CD4-positive, alpha-beta memory T cell (primary cell): ENCODE measurements at regions not wholly inside any gene's neighbourhood (a gene's known extent, or its start where the extent isn't known, plus 50 kb on each side); places are given as distances from the start of the nearest gene placed in this dataset.

ENCODE experiments used
- CTCF ChIA-PET: fragments of 350-600 bp; sonication (Branson Sonifier 250); formaldehyde crosslinking; loops from one replicate; lab custom pipeline; 2021; ENCODE audit warnings: inconsistent platforms; ENCODE audit not compliant: partially characterized antibody; lab: Charles Lee
- POLR2A ChIA-PET: fragments of 350-600 bp; sonication (Branson Sonifier 250); formaldehyde crosslinking; loops from one replicate; lab custom pipeline; 2021; ENCODE audit not compliant: partially characterized antibody; lab: Charles Lee
- DNase-seq, 5 donors: peaks; one replicate each; pipeline versions ENCODE4 v3.0.0 to v3.0.0-alpha.2; 2020 to 2022; ENCODE audit warnings: mixed read lengths in 1 of 5
- H3K27ac ChIP-seq: one replicate; pipeline ENCODE4 v1.7.0; 2013; ENCODE audit warnings: low read depth, low read length
- H3K27me3 ChIP-seq: 2 replicates; pipeline ENCODE4 v1.7.0; 2013; ENCODE audit warnings: mild to moderate bottlenecking, low read length, moderate library complexity; ENCODE audit not compliant: insufficient read depth
- H3K36me3 ChIP-seq: 2 replicates; pipeline ENCODE4 v1.7.0; 2013; ENCODE audit warnings: mild to moderate bottlenecking, low read length, moderate library complexity; ENCODE audit not compliant: insufficient read depth
- H3K4me1 ChIP-seq: 2 replicates; pipeline ENCODE4 v1.7.0; 2013; ENCODE audit warnings: mild to moderate bottlenecking, low read length, moderate library complexity; ENCODE audit not compliant: insufficient read depth
- H3K4me3 ChIP-seq, 2 donors: one replicate each; pipeline ENCODE4 v1.7.0; 2013; ENCODE audit warnings: low read length in 2 of 2, mild to moderate bottlenecking in 1 of 2
- H3K9me3 ChIP-seq, 2 donors: one replicate each; pipeline ENCODE4 v1.7.0; 2013; ENCODE audit warnings: low read length in 2 of 2, control low read depth in 1 of 2; ENCODE audit not compliant: control insufficient read depth in 1 of 2
- H3K27ac Mint-ChIP-seq, 7 donors: one replicate each; pipeline ENCODE4 v1.8.0; 2020 to 2021; ENCODE audit warnings: mixed read lengths in 7 of 7, mild to moderate bottlenecking in 6 of 7, inconsistent platforms in 3 of 7, moderate library complexity in 3 of 7
- H3K27me3 Mint-ChIP-seq, 2 donors: one replicate each; pipeline ENCODE4 v1.8.0; 2020 to 2021; ENCODE audit warnings: mixed read lengths in 2 of 2
- H3K36me3 Mint-ChIP-seq, 2 donors: one replicate each; pipeline ENCODE4 v1.8.0; 2020 to 2021; ENCODE audit warnings: mixed read lengths in 2 of 2, inconsistent platforms in 1 of 2, mild to moderate bottlenecking in 1 of 2
- H3K4me1 Mint-ChIP-seq, 4 donors: one replicate each; pipeline ENCODE4 v1.8.0; 2020 to 2021; ENCODE audit warnings: mixed read lengths in 4 of 4, mild to moderate bottlenecking in 1 of 4
- H3K4me3 Mint-ChIP-seq, 8 donors: one replicate each; pipeline ENCODE4 v1.8.0; 2020 to 2021; ENCODE audit warnings: mixed read lengths in 8 of 8, mild to moderate bottlenecking in 7 of 8, moderate library complexity in 6 of 8, inconsistent platforms in 3 of 8
- H3K9me3 Mint-ChIP-seq, 8 donors: one replicate each; pipeline ENCODE4 v1.8.0; 2020 to 2021; ENCODE audit warnings: mixed read lengths in 8 of 8, mild to moderate bottlenecking in 5 of 8, inconsistent platforms in 3 of 8, moderate library complexity in 1 of 8
- intact Hi-C: fragments of 100-400 bp; cut with micrococcal nuclease; formaldehyde crosslinking; loops from one replicate; pipeline ENCODE4 v1.15.1; 2023

DNA sequence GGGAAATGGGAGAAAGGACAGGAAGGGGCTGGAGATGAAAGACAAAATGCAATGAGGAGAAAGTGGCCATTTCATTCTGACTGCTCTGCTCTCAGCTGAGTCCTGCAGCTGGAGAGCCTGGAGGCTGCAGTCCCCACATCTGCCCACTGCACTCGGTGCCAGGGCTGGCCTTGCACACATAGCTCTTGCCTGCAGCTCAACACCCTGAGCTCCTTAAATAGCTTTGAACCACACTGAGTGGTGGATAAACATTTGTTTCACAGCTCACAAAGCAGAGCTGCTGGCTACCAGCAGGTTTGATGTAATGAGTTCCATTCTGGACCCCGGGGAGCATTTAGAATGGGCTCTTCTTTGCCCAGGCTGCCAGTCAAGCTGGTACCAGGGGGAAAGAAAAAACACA is 426.1 kb upstream of the CADM1 start:
- POLR2A ChIA-PET = no interaction called here
- Mint-ChIP-seq H3K27ac (no peak overlapping the region), H3K4me3 (no peak overlapping the region), H3K36me3 (no peaks in the 10 kb centered on the region), H3K4me1 (no peaks in the 10 kb centered on the region), H3K9me3 (peaks cover 0 to 4% (median under 1%) of the 10 kb centered on the region in 8 donors), H3K27me3 (peaks cover 0 to 2% of the 10 kb centered on the region in 2 donors)
- Histone ChIP-seq H3K4me1 (no peaks in the 10 kb centered on the region), H3K4me3 (no peak overlapping the region), H3K27me3 (no peaks in the 10 kb centered on the region), H3K9me3 (no peaks in the 10 kb centered on the region), H3K36me3 (no peaks in the 10 kb centered on the region), H3K27ac (no peak overlapping the region)
- CTCF ChIA-PET = no interaction called here
- intact Hi-C loops = no loop called here
- DNase-seq = no peak

DNA sequence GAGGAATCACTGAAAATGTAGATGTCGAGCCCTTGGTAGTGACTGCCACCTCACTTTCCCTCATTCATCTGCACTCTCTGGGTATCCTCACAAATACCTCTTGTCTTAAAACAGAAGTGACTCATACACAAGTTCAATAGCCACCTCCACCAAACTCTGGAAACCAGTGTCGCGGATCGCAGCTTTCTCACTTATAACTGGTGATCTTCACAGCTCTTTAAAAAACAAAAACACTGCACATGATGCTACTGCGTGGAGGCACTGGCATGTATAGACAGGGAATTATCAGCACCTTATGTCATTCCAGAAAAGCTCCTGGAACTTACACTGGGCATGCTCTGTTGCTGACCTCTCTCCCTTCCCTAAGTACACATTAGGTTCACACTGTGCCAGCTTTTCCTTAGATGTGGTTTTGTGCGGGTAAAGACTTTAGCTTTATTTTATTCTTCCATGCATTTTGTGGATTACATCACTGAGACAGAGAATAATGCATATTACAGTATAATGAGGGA is 425.5 kb upstream of the CADM1 start:
- CTCF ChIA-PET = no interaction called here
- H3K4me3 Mint-ChIP-seq = no peak overlapping the region
- peaks cover 0 to 4% (median 2%) of the 10 kb centered on the region in 8 donors for H3K9me3 Mint-ChIP-seq
- H3K27me3 Mint-ChIP-seq = peaks cover 0 to 2% of the 10 kb centered on the region in 2 donors
- intact Hi-C loops = no loop called here
- DNase-seq = no peak
- POLR2A ChIA-PET = no interaction called here
- no peaks in the 10 kb centered on the region for H3K4me1 ChIP-seq
- no peaks in the 10 kb centered on the region for H3K36me3 Mint-ChIP-seq
- no peaks in the 10 kb centered on the region for H3K9me3 ChIP-seq
- H3K27ac ChIP-seq = no peak overlapping the region
- no peak overlapping the region for H3K27ac Mint-ChIP-seq
- no peaks in the 10 kb centered on the region for H3K27me3 ChIP-seq
- no peaks in the 10 kb centered on the region for H3K36me3 ChIP-seq
- H3K4me3 ChIP-seq = no peak overlapping the region
- H3K4me1 Mint-ChIP-seq = no peaks in the 10 kb centered on the region

DNA sequence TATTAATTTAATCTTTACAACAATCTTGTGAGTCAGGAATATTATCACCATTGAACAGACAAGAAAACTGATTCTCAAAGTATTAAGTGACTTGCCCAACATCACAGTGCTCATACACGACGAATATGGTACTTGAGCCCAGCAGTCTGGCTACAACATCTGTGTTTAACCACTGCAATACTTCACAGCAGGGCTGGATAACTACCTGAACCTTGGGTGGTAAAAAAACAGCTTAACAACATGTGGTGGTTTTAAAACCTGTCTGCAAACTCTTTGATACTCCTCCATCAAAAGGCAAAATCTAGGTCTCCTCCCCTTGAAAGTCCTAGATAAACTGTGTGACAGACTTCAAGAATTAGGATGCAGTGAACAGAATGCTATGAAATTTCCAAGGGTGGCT is 424.6 kb upstream of the CADM1 start:
- CTCF ChIA-PET = no interaction called here
- Histone ChIP-seq H3K27ac (no peak overlapping the region), H3K27me3 (no peaks in the 10 kb centered on the region), H3K4me3 (no peak overlapping the region), H3K9me3 (no peaks in the 10 kb centered on the region), H3K4me1 (no peaks in the 10 kb centered on the region), H3K36me3 (no peaks in the 10 kb centered on the region)
- H3K36me3 Mint-ChIP-seq = no peaks in the 10 kb centered on the region
- no peaks in the 10 kb centered on the region for H3K4me1 Mint-ChIP-seq
- H3K4me3 Mint-ChIP-seq = no peak overlapping the region
- POLR2A ChIA-PET = no interaction called here
- H3K27ac Mint-ChIP-seq = no peak overlapping the region
- H3K9me3 Mint-ChIP-seq = peaks cover 0 to 4% (median 0%) of the 10 kb centered on the region in 8 donors
- H3K27me3 Mint-ChIP-seq = peaks cover 0 to 2% of the 10 kb centered on the region in 2 donors
- intact Hi-C loops = no loop called here
- no peak for DNase-seq

DNA sequence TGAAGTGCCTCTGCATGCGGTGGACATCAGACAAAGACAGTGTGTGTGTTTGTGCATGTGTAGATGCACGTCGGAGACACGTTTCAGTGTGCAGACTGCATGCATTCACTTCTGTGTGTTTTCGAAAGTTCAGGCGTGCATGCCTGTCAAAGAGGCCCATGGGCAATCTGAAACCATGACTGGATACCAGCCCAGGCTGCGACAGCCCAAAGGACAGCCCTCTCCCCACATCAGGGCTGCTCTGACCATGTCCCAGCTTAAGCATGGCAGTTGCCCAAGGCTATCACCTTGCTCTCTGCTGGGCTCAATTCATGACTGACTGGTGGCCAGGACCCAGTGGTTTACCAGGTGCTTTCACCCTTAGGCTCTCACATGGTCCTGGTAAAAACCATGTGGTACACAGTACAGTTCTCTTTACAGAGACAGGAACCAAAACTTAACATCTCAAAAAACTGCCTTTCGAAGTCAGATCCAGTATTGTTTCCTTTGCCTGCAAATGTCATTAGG is 423.7 kb upstream of the CADM1 start:
- DNase-seq = no peak

DNA sequence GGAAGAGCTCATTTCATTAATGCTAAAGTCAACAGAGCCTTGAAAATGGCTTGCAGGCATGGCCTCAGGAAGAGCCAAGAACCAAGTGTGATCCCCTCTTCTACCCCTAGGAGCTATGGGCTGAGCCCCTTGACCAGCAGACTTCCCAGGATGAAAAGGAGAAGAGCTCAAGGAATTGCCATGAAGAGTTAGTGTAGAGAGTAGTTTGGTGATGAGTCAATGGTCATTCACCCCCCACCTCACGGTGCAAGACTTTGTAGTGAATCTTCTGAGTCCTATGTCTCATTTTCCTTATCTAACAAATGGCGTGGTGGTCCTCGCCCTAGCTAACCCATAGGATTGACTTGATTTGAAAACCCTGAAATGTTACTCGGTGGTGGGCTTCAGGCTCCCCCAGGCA is 422.4 kb upstream of the CADM1 start:
- H3K27ac ChIP-seq = no peak overlapping the region
- no peaks in the 10 kb centered on the region for H3K36me3 ChIP-seq
- DNase-seq = no peak
- Mint-ChIP-seq H3K4me3 (no peak overlapping the region), H3K9me3 (peaks cover 0 to 10% (median 4%) of the 10 kb centered on the region in 8 donors), H3K27ac (no peak overlapping the region), H3K27me3 (peaks cover 0 to 2% of the 10 kb centered on the region in 2 donors), H3K36me3 (no peaks in the 10 kb centered on the region), H3K4me1 (no peaks in the 10 kb centered on the region)
- no peak overlapping the region for H3K4me3 ChIP-seq
- POLR2A ChIA-PET = no interaction called here
- intact Hi-C loops = no loop called here
- no peaks in the 10 kb centered on the region for H3K27me3 ChIP-seq
- H3K9me3 ChIP-seq = no peaks in the 10 kb centered on the region
- no peaks in the 10 kb centered on the region for H3K4me1 ChIP-seq
- CTCF ChIA-PET = no interaction called here

More for the DNA sequence above, 423.7 kb upstream of the CADM1 start:
- ChIA-PET POLR2A (no interaction called here), CTCF (no interaction called here)
- Mint-ChIP-seq H3K9me3 (peaks cover 0 to 8% (median 3%) of the 10 kb centered on the region in 8 donors), H3K27ac (no peak overlapping the region), H3K4me1 (no peaks in the 10 kb centered on the region), H3K27me3 (peaks cover 0 to 2% of the 10 kb centered on the region in 2 donors), H3K36me3 (no peaks in the 10 kb centered on the region), H3K4me3 (no peak overlapping the region)
- no peaks in the 10 kb centered on the region for H3K27me3 ChIP-seq
- no peak overlapping the region for H3K27ac ChIP-seq
- no peak overlapping the region for H3K4me3 ChIP-seq
- no peaks in the 10 kb centered on the region for H3K4me1 ChIP-seq
- H3K9me3 ChIP-seq = no peaks in the 10 kb centered on the region
- intact Hi-C loops = no loop called here
- H3K36me3 ChIP-seq = no peaks in the 10 kb centered on the region

DNA sequence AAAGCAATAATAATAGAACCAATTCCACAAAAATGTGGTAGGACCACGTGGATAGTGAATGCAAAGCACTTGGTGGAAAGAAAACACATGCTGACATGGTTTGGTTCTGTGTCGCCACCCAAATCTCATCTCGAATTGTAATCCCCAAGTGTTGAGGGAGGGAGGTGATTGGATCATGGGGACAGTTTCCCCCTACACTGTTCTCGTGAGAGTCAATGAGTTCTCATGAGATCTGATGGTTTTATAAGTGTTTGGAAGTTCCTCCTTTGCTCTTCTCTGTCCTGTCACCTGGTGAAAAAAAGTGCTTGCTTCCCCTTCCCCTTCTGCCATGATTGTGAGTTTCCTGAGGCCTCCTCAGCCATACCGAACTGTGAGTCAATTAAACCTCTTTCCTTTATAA is 421.9 kb upstream of the CADM1 start:
- peaks cover 0 to 2% of the 10 kb centered on the region in 2 donors for H3K27me3 Mint-ChIP-seq
- intact Hi-C loops = no loop called here
- POLR2A ChIA-PET = no interaction called here

DNA sequence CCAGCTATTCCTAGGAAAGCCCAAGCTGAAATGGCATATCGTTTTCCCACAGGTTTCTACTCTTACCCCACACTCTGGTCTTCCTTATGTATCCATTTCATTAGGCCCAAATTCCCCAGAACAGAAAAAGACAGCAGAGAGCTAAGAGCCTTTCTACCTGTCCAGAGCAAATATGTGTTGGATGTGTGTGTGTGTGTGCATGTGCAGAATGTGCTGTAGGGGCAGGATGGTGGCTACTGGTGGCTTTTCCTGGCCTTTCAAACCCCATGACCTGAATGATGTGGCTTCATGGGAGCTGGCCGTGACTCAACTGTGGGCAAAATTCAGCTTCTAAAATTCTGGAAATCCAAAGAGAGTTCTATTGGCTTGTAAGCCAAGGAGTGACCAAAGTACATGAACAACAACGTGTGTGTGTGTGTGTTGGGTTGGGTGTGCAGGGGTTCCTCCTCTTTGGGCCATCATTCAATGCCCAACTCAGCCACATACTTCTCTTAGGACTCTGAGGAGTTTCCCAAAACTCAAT is 421.4 kb upstream of the CADM1 start:
- intact Hi-C loops = no loop called here
- no peaks in the 10 kb centered on the region for H3K36me3 ChIP-seq
- no peaks in the 10 kb centered on the region for H3K4me1 Mint-ChIP-seq
- H3K36me3 Mint-ChIP-seq = no peaks in the 10 kb centered on the region
- no peaks in the 10 kb centered on the region for H3K27me3 ChIP-seq
- H3K4me1 ChIP-seq = no peaks in the 10 kb centered on the region
- no peak overlapping the region for H3K4me3 ChIP-seq
- H3K27me3 Mint-ChIP-seq = peaks cover 0 to 2% of the 10 kb centered on the region in 2 donors
- H3K4me3 Mint-ChIP-seq = no peak overlapping the region
- no peaks in the 10 kb centered on the region for H3K9me3 ChIP-seq
- DNase-seq = no peak
- H3K9me3 Mint-ChIP-seq = peaks cover 0 to 10% (median 3%) of the 10 kb centered on the region in 8 donors
- H3K27ac Mint-ChIP-seq = no peak overlapping the region
- H3K27ac ChIP-seq = no peak overlapping the region
- POLR2A ChIA-PET = no interaction called here
- CTCF ChIA-PET = no interaction called here

More for the DNA sequence above, 421.9 kb upstream of the CADM1 start:
- Histone ChIP-seq H3K27me3 (no peaks in the 10 kb centered on the region), H3K36me3 (no peaks in the 10 kb centered on the region), H3K4me3 (no peak overlapping the region), H3K4me1 (no peaks in the 10 kb centered on the region), H3K27ac (no peak overlapping the region), H3K9me3 (no peaks in the 10 kb centered on the region)
- Mint-ChIP-seq H3K27ac (no peak overlapping the region), H3K4me3 (no peak overlapping the region), H3K4me1 (no peaks in the 10 kb centered on the region), H3K9me3 (peaks cover 0 to 10% (median 3%) of the 10 kb centered on the region in 8 donors), H3K36me3 (no peaks in the 10 kb centered on the region)
- no peak for DNase-seq
- CTCF ChIA-PET = no interaction called here
